ENCODE measurements at regions not wholly inside any gene's neighbourhood (a gene's known extent, or its start where the extent isn't known, plus 50 kb on each side); places are given as distances from the start of the nearest gene placed in this dataset.

DNA sequence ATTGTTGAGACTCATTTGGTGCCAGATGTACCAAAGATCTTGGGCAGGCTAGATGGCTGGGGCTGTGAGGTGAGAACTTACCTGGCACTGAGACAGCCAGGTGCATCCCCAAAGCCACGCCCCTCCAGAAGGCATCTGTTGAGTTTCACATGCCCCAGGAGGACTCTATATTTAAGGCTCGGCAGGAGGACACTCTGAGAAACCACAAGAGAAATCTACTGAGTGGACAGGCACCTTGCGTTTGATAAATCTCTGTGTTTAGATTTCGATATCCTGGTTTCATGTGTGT lies 197.9 kb upstream of the ZNF536 start:
- no peaks in the 10 kb centered on the region for H3K79me2 ChIP-seq (ENCODE audit: insufficient read depth, low read length)
- no peak for ATAC-seq
- intact Hi-C loops (cut with micrococcal nuclease), result no loop called here

GRCh38 chr19:30174791-30175190 lies 197.4 kb upstream of the ZNF536 start:
- no peak overlapping the region for H3K27ac ChIP-seq (ENCODE audit: low read depth, low read length)
- POLR2A ChIA-PET, result no interaction called here
- H3K9ac ChIP-seq (ENCODE audit: low read length), result no peak overlapping the region
- H3K79me2 ChIP-seq (ENCODE audit: insufficient read depth, low read length), result no peaks in the 10 kb centered on the region
- no peaks in the 10 kb centered on the region for H4K20me1 ChIP-seq (ENCODE audit: insufficient read depth)
- CTCF ChIA-PET, result no interaction called here
- H3K4me2 ChIP-seq (ENCODE audit: low read length), result no peak overlapping the region
- H3K9me3 ChIP-seq (ENCODE audit: control insufficient read depth in 1 of 2, insufficient read depth in 1 of 2, low read depth in 1 of 2, low read length in 2 of 2), result no peaks in the 10 kb centered on the region
- ATAC-seq (no peak), DNase-seq (ENCODE audit: low read depth, low spot score) (no peak)
- H3K4me1 ChIP-seq (ENCODE audit: control insufficient read depth in 1 of 2, insufficient read depth in 2 of 2, low read length in 2 of 2), result no peaks in the 10 kb centered on the region
- H3K27me3 ChIP-seq (ENCODE audit: insufficient read depth, low read length), result peaks cover 10% of the 10 kb centered on the region
- BruUV-seq (replicated peaks), result no TSS peak
- H3K4me3 ChIP-seq (replicated peaks in 1 of 2; ENCODE audit: low read depth in 1 of 2, low read length in 2 of 2), result no peak overlapping the region
- H2AFZ ChIP-seq (ENCODE audit: low read depth, low read length, poor library complexity, severe bottlenecking), result no peak overlapping the region
- no peaks in the 10 kb centered on the region for H3K9me2 ChIP-seq (ENCODE audit: insufficient read depth)
- no peak for TF ChIP-seq SP1 (IDR thresholded peaks at IDR 0.05; ENCODE audit: low read depth)
- TF ChIP-seq EZH2 (IDR thresholded peaks at IDR 0.05), result no peak
- no peak for TF ChIP-seq TCF7L2 (IDR thresholded peaks at IDR 0.05; ENCODE audit: borderline replicate concordance, extremely low read depth, insufficient read depth, insufficient read length)
- RAD21 ChIA-PET (ENCODE audit: low non-redundant PET in 1 of 2, low total read pairs in 2 of 2, uncharacterized antibody in 2 of 2, unreplicated experiment in 2 of 2), result no interaction called here
- no peaks in the 10 kb centered on the region for H3K36me3 ChIP-seq (ENCODE audit: control insufficient read depth in 1 of 2, insufficient read depth in 2 of 2, low read length in 2 of 2)
- intact Hi-C loops (cut with micrococcal nuclease), result no loop called here

More for the DNA sequence above, 197.9 kb upstream of the ZNF536 start:
- Histone ChIP-seq H3K9me3 (ENCODE audit: control insufficient read depth in 1 of 2, insufficient read depth in 1 of 2, low read depth in 1 of 2, low read length in 2 of 2) (no peaks in the 10 kb centered on the region), H3K9ac (ENCODE audit: low read length) (no peak overlapping the region), H3K9me2 (ENCODE audit: insufficient read depth) (no peaks in the 10 kb centered on the region), H3K4me1 (ENCODE audit: control insufficient read depth in 1 of 2, insufficient read depth in 2 of 2, low read length in 2 of 2) (no peaks in the 10 kb centered on the region), H3K27ac (ENCODE audit: low read depth, low read length) (no peak overlapping the region), H2AFZ (ENCODE audit: low read depth, low read length, poor library complexity, severe bottlenecking) (no peak overlapping the region), H3K27me3 (ENCODE audit: insufficient read depth, low read length) (peaks cover 10% of the 10 kb centered on the region), H4K20me1 (ENCODE audit: insufficient read depth) (no peaks in the 10 kb centered on the region), H3K36me3 (ENCODE audit: control insufficient read depth in 1 of 2, insufficient read depth in 2 of 2, low read length in 2 of 2) (no peaks in the 10 kb centered on the region), H3K4me3 (replicated peaks in 1 of 2; ENCODE audit: low read depth in 1 of 2, low read length in 2 of 2) (no peak overlapping the region), H3K4me2 (ENCODE audit: low read length) (no peak overlapping the region)
- ChIA-PET RAD21 (ENCODE audit: low non-redundant PET in 1 of 2, low total read pairs in 2 of 2, uncharacterized antibody in 2 of 2, unreplicated experiment in 2 of 2) (no interaction called here), POLR2A (no interaction called here), CTCF (no interaction called here)
- no peak for DNase-seq (ENCODE audit: low read depth, low spot score)
- BruUV-seq (replicated peaks), result no TSS peak
- TF ChIP-seq EGR1 (IDR thresholded peaks at IDR 0.05; ENCODE audit: low read depth) (no peak), EZH2phosphoT487 (IDR thresholded peaks at IDR 0.05; ENCODE audit: borderline replicate concordance) (no peak), ZNF274 (IDR thresholded peaks at IDR 0.05; ENCODE audit: low read depth, low read length) (no peak), SIN3A (IDR thresholded peaks at IDR 0.05; ENCODE audit: low read depth) (no peak), FOSL1 (IDR thresholded peaks at IDR 0.05; ENCODE audit: low read depth) (no peak)
- TF ChIP-seq, protein P1, sequence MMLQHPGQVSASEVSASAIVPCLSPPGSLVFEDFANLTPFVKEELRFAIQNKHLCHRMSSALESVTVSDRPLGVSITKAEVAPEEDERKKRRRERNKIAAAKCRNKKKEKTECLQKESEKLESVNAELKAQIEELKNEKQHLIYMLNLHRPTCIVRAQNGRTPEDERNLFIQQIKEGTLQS (IDR thresholded peaks at IDR 0.05), result no peak
